H9 (cell line): ENCODE measurements at regions not wholly inside any gene's neighbourhood (a gene's known extent, or its start where the extent isn't known, plus 50 kb on each side); places are given as distances from the start of the nearest gene placed in this dataset.

Source experiments
- DNase-seq: peaks from one replicate; pipeline ENCODE4 v3.0.0-alpha.2; 2017
- H2AFZ ChIP-seq: one replicate; pipeline ENCODE4 v1.6.1; 2013; ENCODE audit warnings: mild to moderate bottlenecking, low read length, control low read depth, moderate library complexity
- H2AK5ac ChIP-seq: 2 replicates; pipeline ENCODE4 v1.6.1; 2013; ENCODE audit warnings: low read length, control low read depth, mixed read lengths; ENCODE audit not compliant: insufficient read length
- H2BK120ac ChIP-seq: one replicate; pipeline ENCODE4 v1.6.1; 2013; ENCODE audit warnings: low read depth, mild to moderate bottlenecking, low read length, control low read depth, inconsistent platforms; ENCODE audit not compliant: poor library complexity, severe bottlenecking
- H2BK12ac ChIP-seq: 2 replicates; pipeline ENCODE4 v1.6.1; 2013; ENCODE audit warnings: low read length, control low read depth, mixed read lengths, low read depth; ENCODE audit not compliant: insufficient read length
- H2BK15ac ChIP-seq: 2 replicates; pipeline ENCODE4 v1.6.1; 2013; ENCODE audit warnings: low read depth, low read length, control low read depth
- H2BK20ac ChIP-seq: one replicate; pipeline ENCODE4 v1.6.1; 2013; ENCODE audit warnings: low read depth, mild to moderate bottlenecking, low read length, control low read depth, inconsistent platforms; ENCODE audit not compliant: poor library complexity, severe bottlenecking
- H2BK5ac ChIP-seq: 2 replicates; pipeline ENCODE4 v1.6.1; 2013; ENCODE audit warnings: low read length, control low read depth, mixed read lengths; ENCODE audit not compliant: insufficient read length
- H3K14ac ChIP-seq: 2 replicates; pipeline ENCODE4 v1.6.1; 2013; ENCODE audit warnings: low read length, control low read depth; ENCODE audit not compliant: insufficient read depth
- H3K18ac ChIP-seq: 2 replicates; pipeline ENCODE4 v1.6.1; 2013; ENCODE audit warnings: low read depth, mild to moderate bottlenecking, mixed read lengths, low read length, control low read depth; ENCODE audit not compliant: insufficient read length
- H3K23ac ChIP-seq: 2 replicates; pipeline ENCODE4 v1.6.1; 2013; ENCODE audit warnings: low read length, control low read depth, mixed read lengths, low read depth; ENCODE audit not compliant: insufficient read length
- H3K23me2 ChIP-seq: 2 replicates; pipeline ENCODE4 v1.6.1; 2013; ENCODE audit warnings: low read depth, mild to moderate bottlenecking, mixed read lengths, low read length, control low read depth; ENCODE audit not compliant: insufficient read length, poor library complexity, severe bottlenecking
- H3K27ac ChIP-seq: 2 replicates; pipeline ENCODE4 v1.5.1; 2013; ENCODE audit warnings: low read length, control low read depth, mixed read lengths, low read depth; ENCODE audit not compliant: insufficient read length
- H3K27me3 ChIP-seq: 2 replicates; pipeline ENCODE4 v1.6.1; 2013; ENCODE audit warnings: low read length, control low read depth, inconsistent platforms; ENCODE audit not compliant: insufficient read depth
- H3K4ac ChIP-seq: 2 replicates; pipeline ENCODE4 v1.6.1; 2013; ENCODE audit warnings: low read depth, mild to moderate bottlenecking, control low read depth, inconsistent platforms, low read length, moderate library complexity
- H3K4me1 ChIP-seq: 2 replicates; pipeline ENCODE4 v1.6.1; 2013; ENCODE audit warnings: low read length, control low read depth, inconsistent platforms; ENCODE audit not compliant: insufficient read depth
- H3K4me2 ChIP-seq: 2 replicates; pipeline ENCODE4 v1.6.1; 2013; ENCODE audit warnings: low read length, control low read depth, mixed read lengths; ENCODE audit not compliant: insufficient read length, insufficient read depth
- H3K56ac ChIP-seq: 2 replicates; pipeline ENCODE4 v1.6.1; 2013; ENCODE audit warnings: low read depth, mild to moderate bottlenecking, mixed read lengths, low read length, control low read depth; ENCODE audit not compliant: insufficient read length
- H3K79me1 ChIP-seq: 2 replicates; pipeline ENCODE4 v1.6.1; 2013; ENCODE audit warnings: low read depth, mild to moderate bottlenecking, moderate library complexity, low read length, control low read depth, inconsistent platforms; ENCODE audit not compliant: insufficient read depth, poor library complexity, severe bottlenecking
- H3K79me2 ChIP-seq: 2 replicates; pipeline ENCODE4 v1.6.1; 2013; ENCODE audit warnings: low read length, control low read depth, inconsistent platforms; ENCODE audit not compliant: insufficient read depth
- H3K9ac ChIP-seq: 2 replicates; pipeline ENCODE4 v1.6.1; 2013; ENCODE audit warnings: low read length, control low read depth, mixed read lengths; ENCODE audit not compliant: insufficient read length; ENCODE audit errors: extremely low read depth
- H3K9me3 ChIP-seq: one replicate; pipeline ENCODE4 v1.6.1; 2013; ENCODE audit warnings: low read depth, low read length, inconsistent platforms; ENCODE audit not compliant: control insufficient read depth
- H3T11ph ChIP-seq: one replicate; pipeline ENCODE4 v1.6.1; 2013; ENCODE audit warnings: mild to moderate bottlenecking, low read length, control low read depth, inconsistent platforms
- H4K20me1 ChIP-seq: one replicate; pipeline ENCODE4 v1.6.1; 2013; ENCODE audit not compliant: control insufficient read depth, insufficient read length, insufficient read depth
- H4K5ac ChIP-seq: 2 replicates; pipeline ENCODE4 v1.6.1; 2013; ENCODE audit warnings: low read depth, mild to moderate bottlenecking, mixed read lengths, low read length, control low read depth; ENCODE audit not compliant: insufficient read length
- H4K8ac ChIP-seq: replicated peaks from 2 replicates; pipeline ENCODE4 v1.6.1; 2013; ENCODE audit warnings: low read length, control low read depth, mixed read lengths, low read depth; ENCODE audit not compliant: insufficient read length
- H4K91ac ChIP-seq: 2 replicates; pipeline ENCODE4 v1.6.1; 2013; ENCODE audit warnings: low read depth, mild to moderate bottlenecking, moderate library complexity, mixed read lengths, low read length, control low read depth; ENCODE audit not compliant: insufficient read length
- H3K27ac Mint-ChIP-seq, 3 experiments: 2 replicates in 2 of 3; 3 replicates in 1 of 3; pipeline ENCODE4 v1.8.0; 2020 to 2021; ENCODE audit warnings: mixed read lengths in 3 of 3, mild to moderate bottlenecking in 1 of 3, moderate library complexity in 1 of 3
- H3K27me3 Mint-ChIP-seq: 2 replicates; pipeline ENCODE4 v1.8.0; 2021; ENCODE audit warnings: low read depth, mild to moderate bottlenecking, moderate library complexity, mixed read lengths
- H3K36me3 Mint-ChIP-seq, 3 experiments: 2 replicates in 2 of 3; 3 replicates in 1 of 3; pipeline ENCODE4 v1.8.0; 2020 to 2021; ENCODE audit warnings: low read depth in 3 of 3, mixed read lengths in 3 of 3; ENCODE audit not compliant: insufficient read depth in 1 of 3
- H3K4me1 Mint-ChIP-seq, 2 experiments: 2 replicates each; pipeline ENCODE4 v1.8.0; 2020; ENCODE audit warnings: mixed read lengths in 2 of 2
- H3K4me3 Mint-ChIP-seq, 2 experiments: 2 replicates in 1 of 2; 3 replicates in 1 of 2; pipeline ENCODE4 v1.8.0; 2020 to 2021; ENCODE audit warnings: mild to moderate bottlenecking in 2 of 2, mixed read lengths in 2 of 2, moderate library complexity in 1 of 2
- H3K9me3 Mint-ChIP-seq, 2 experiments: 2 replicates in 1 of 2; 3 replicates in 1 of 2; pipeline ENCODE4 v1.8.0; 2020; ENCODE audit warnings: mild to moderate bottlenecking in 2 of 2, mixed read lengths in 2 of 2, moderate library complexity in 1 of 2
- WGBS: extraction: QIAGEN DNeasy Blood & Tissue Kit; methylation state at CpG from one replicate; pipeline ENCODE4 v1.1.7; 2013; ENCODE audit warnings: missing lambda C conversion rate, low lambda C conversion rate, mixed read lengths; ENCODE audit not compliant: insufficient read length; ENCODE audit errors: extremely low coverage; 5-methylcytosine and 5-hydroxymethylcytosine counted together
- TF ChIP-seq, protein P1 (sequence below): fragments of 200-600 bp; sonication (generic); conservative IDR thresholded peaks from 3 replicates; pipeline ENCODE4 v1.8.0; 2021; ENCODE audit warnings: antibody characterized with exemption, mild to moderate bottlenecking

DNA sequence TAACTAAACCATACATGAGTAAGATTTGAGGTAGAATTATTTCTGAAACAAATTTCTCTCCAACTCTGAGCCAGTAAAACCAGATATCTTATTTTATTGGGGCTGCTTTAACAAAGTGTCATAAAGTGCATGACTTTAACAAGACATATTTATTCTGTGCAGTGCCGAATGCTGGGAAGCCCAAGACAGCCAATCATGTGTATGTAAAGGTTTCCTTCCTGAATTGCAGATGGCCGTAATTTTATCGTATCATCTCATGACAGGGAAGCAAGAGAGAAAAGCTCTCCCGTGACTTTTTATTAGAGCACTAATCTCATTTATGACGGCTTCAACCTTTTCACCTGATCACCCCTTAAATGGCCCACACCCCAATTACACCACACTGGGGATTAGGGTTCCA, 777.9 kb downstream of the TMEM121 start:
- Histone ChIP-seq H3T11ph (no peak overlapping the region), H3K4me2 (no peak overlapping the region), H4K91ac (no peak overlapping the region), H2AFZ (no peak overlapping the region), H2BK120ac (no peak overlapping the region), H3K9ac (no peak overlapping the region), H4K8ac (no peak overlapping the region), H2AK5ac (no peak overlapping the region), H3K4me1 (no peaks in the 10 kb centered on the region), H4K5ac (no peak overlapping the region), H3K23me2 (no peaks in the 10 kb centered on the region), H4K20me1 (no peaks in the 10 kb centered on the region), H2BK5ac (no peak overlapping the region), H3K27ac (no peak overlapping the region), H3K9me3 (peaks cover 82% of the 10 kb centered on the region), H3K56ac (no peak overlapping the region), H3K79me2 (no peaks in the 10 kb centered on the region), H2BK20ac (no peak overlapping the region), H2BK15ac (no peak overlapping the region), H3K4ac (no peak overlapping the region), H3K79me1 (no peaks in the 10 kb centered on the region), H2BK12ac (no peak overlapping the region), H3K27me3 (no peaks in the 10 kb centered on the region), H3K23ac (no peak overlapping the region), H3K14ac (no peak overlapping the region), H3K18ac (no peak overlapping the region)
- H3K27me3 Mint-ChIP-seq: peaks cover 5% of the 10 kb centered on the region
- H3K9me3 Mint-ChIP-seq: peaks cover 84 to 92% of the 10 kb centered on the region in 2 experiments
- WGBS: no CpG with 5 or more reads among the region's 5 CpGs
- H3K36me3 Mint-ChIP-seq: peaks cover 18 to 26% (median 21%) of the 10 kb centered on the region in 3 experiments
- TF ChIP-seq, protein P1, sequence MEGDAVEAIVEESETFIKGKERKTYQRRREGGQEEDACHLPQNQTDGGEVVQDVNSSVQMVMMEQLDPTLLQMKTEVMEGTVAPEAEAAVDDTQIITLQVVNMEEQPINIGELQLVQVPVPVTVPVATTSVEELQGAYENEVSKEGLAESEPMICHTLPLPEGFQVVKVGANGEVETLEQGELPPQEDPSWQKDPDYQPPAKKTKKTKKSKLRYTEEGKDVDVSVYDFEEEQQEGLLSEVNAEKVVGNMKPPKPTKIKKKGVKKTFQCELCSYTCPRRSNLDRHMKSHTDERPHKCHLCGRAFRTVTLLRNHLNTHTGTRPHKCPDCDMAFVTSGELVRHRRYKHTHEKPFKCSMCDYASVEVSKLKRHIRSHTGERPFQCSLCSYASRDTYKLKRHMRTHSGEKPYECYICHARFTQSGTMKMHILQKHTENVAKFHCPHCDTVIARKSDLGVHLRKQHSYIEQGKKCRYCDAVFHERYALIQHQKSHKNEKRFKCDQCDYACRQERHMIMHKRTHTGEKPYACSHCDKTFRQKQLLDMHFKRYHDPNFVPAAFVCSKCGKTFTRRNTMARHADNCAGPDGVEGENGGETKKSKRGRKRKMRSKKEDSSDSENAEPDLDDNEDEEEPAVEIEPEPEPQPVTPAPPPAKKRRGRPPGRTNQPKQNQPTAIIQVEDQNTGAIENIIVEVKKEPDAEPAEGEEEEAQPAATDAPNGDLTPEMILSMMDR: no peak
- H3K27ac Mint-ChIP-seq: no peak overlapping the region
- DNase-seq: no peak
- H3K4me1 Mint-ChIP-seq: no peaks in the 10 kb centered on the region
- H3K4me3 Mint-ChIP-seq: no peak overlapping the region
